Fibroblast of skin of right quadriceps (primary cell): ENCODE measurements at regions not wholly inside any gene's neighbourhood (a gene's known extent, or its start where the extent isn't known, plus 50 kb on each side); places are given as distances from the start of the nearest gene placed in this dataset.
"Not testable (repeated sequence)": the region's sequence is repeated elsewhere in the genome, so short reads cannot be mapped to it uniquely, and the experiment has no call there.

ENCODE experiments used
- DNase-seq: peaks from one replicate; pipeline ENCODE4 v3.0.0-alpha.2; 2013

- no peak for DNase-seq
Observed at GRCh38 chr4:55253948-55254593, 92.0 kb upstream of the SRD5A3 start.

- peak; percentile 78 for DNase-seq
Observed at GRCh38 chr4:55255179-55255578, 90.9 kb upstream of the SRD5A3 start.

GRCh38 chr4:55256787-55257186 lies 89.3 kb upstream of the SRD5A3 start:
- DNase-seq, result no peak

- peak; percentile 53 for DNase-seq
Observed at GRCh38 chr4:55258152-55258865, 87.7 kb upstream of the SRD5A3 start.

GRCh38 chr4:55259294-55259693 lies 86.7 kb upstream of the SRD5A3 start:
- no peak for DNase-seq

- DNase-seq, result no peak
Observed at GRCh38 chr4:55269470-55269869, 76.6 kb upstream of the SRD5A3 start.

- DNase-seq, result no peak
Observed at GRCh38 chr4:55269995-55270394, 76.0 kb upstream of the SRD5A3 start.

- no peak for DNase-seq
Observed at GRCh38 chr4:55270481-55270880, 75.6 kb upstream of the SRD5A3 start.

- DNase-seq, result no peak
Observed at GRCh38 chr4:55272102-55272501, 73.9 kb upstream of the SRD5A3 start.

- no peak for DNase-seq
Observed at GRCh38 chr4:55272589-55272988, 73.5 kb upstream of the SRD5A3 start.

GRCh38 chr4:55277011-55277410 lies 69.0 kb upstream of the SRD5A3 start:
- DNase-seq, result no peak

- no peak for DNase-seq
Observed at GRCh38 chr4:55278316-55278715, 67.7 kb upstream of the SRD5A3 start.

- DNase-seq, result not testable (repeated sequence)
Observed at GRCh38 chr4:55280474-55280873, 65.6 kb upstream of the SRD5A3 start.

- not testable (repeated sequence) for DNase-seq
Observed at GRCh38 chr4:55281118-55281683, 64.8 kb upstream of the SRD5A3 start.

GRCh38 chr4:55284331-55284730 lies 61.7 kb upstream of the SRD5A3 start:
- no peak for DNase-seq

GRCh38 chr4:55291227-55291640 lies 54.8 kb upstream of the SRD5A3 start:
- DNase-seq, result no peak

GRCh38 chr4:55296096-55296495 lies 49.9 kb upstream of the SRD5A3 start:
- DNase-seq, result no peak
